BJ (cell line): ENCODE measurements at regions not wholly inside any gene's neighbourhood (a gene's known extent, or its start where the extent isn't known, plus 50 kb on each side); places are given as distances from the start of the nearest gene placed in this dataset.

ENCODE experiments used
- CTCF ChIA-PET: fragments of 350-600 bp; formaldehyde crosslinking; extraction: SDS; loops from one replicate; lab custom pipeline; 2021; ENCODE audit warnings: antibody characterized with exemption, inconsistent platforms; lab: Yijun Ruan, JAX
- POLR2A ChIA-PET: fragments of 300-600 bp; sonication (Branson Sonifier 250); formaldehyde crosslinking; extraction: SDS; loops from one replicate; lab custom pipeline; 2021; ENCODE audit warnings: antibody characterized with exemption; lab: Charles Lee
- DNase-seq: peaks from one replicate; pipeline ENCODE4 v3.0.0-alpha.2; 2011; ENCODE audit warnings: low read depth
- H3K27me3 ChIP-seq: 2 replicates; pipeline ENCODE4 v1.6.0; 2011; ENCODE audit warnings: low read length; ENCODE audit not compliant: control insufficient read depth, insufficient read depth
- H3K36me3 ChIP-seq: 2 replicates; pipeline ENCODE4 v1.5.1; 2011; ENCODE audit warnings: low read length; ENCODE audit not compliant: control insufficient read depth, insufficient read depth
- H3K4me3 ChIP-seq: 2 replicates; pipeline ENCODE4 v1.5.1; 2011; ENCODE audit warnings: low read depth, mild to moderate bottlenecking, control low read depth, low read length
- CTCF ChIP-seq: IDR thresholded peaks from 2 replicates; pipeline ENCODE4 v1.5.1; 2011; ENCODE audit warnings: low read depth, mild to moderate bottlenecking, control low read depth, inconsistent platforms, low read length, moderate library complexity; ENCODE audit not compliant: insufficient read depth

GRCh38 chr1:191350938-191351337 is 807.3 kb upstream of the RGS18 start:
- Histone ChIP-seq H3K27me3 (no peaks in the 10 kb centered on the region), H3K36me3 (no peaks in the 10 kb centered on the region), H3K4me3 (no peak overlapping the region)
- TF ChIP-seq CTCF: no peak
- CTCF ChIA-PET: no interaction called here
- DNase-seq: no peak
- POLR2A ChIA-PET: no interaction called here

- POLR2A ChIA-PET: no interaction called here
- DNase-seq: no peak
- no peaks in the 10 kb centered on the region for H3K36me3 ChIP-seq
- no peak for TF ChIP-seq CTCF
- CTCF ChIA-PET: no interaction called here
- H3K4me3 ChIP-seq: no peak overlapping the region
- no peaks in the 10 kb centered on the region for H3K27me3 ChIP-seq
These were observed 799.5 kb upstream of the RGS18 start for GRCh38 chr1:191358724-191359123.

GRCh38 chr1:191366686-191367085 is 791.6 kb upstream of the RGS18 start:
- DNase-seq: no peak
- H3K27me3 ChIP-seq: no peaks in the 10 kb centered on the region
- ChIA-PET POLR2A (no interaction called here), CTCF (no interaction called here)
- TF ChIP-seq CTCF: no peak
- no peaks in the 10 kb centered on the region for H3K36me3 ChIP-seq
- no peak overlapping the region for H3K4me3 ChIP-seq

GRCh38 chr1:191368891-191369654 is 789.2 kb upstream of the RGS18 start:
- ChIA-PET CTCF (no interaction called here), POLR2A (no interaction called here)
- Histone ChIP-seq H3K4me3 (no peak overlapping the region), H3K27me3 (no peaks in the 10 kb centered on the region), H3K36me3 (no peaks in the 10 kb centered on the region)
- TF ChIP-seq CTCF: no peak
- DNase-seq: no peak

- DNase-seq: no peak
- ChIA-PET POLR2A (no interaction called here), CTCF (no interaction called here)
These were observed 786.6 kb upstream of the RGS18 start for GRCh38 chr1:191371626-191372025.

More at GRCh38 chr1:191371626-191372025, 786.6 kb upstream of the RGS18 start:
- no peaks in the 10 kb centered on the region for H3K36me3 ChIP-seq
- no peak overlapping the region for H3K4me3 ChIP-seq
- no peaks in the 10 kb centered on the region for H3K27me3 ChIP-seq
- TF ChIP-seq CTCF: no peak
